Mesenchymal stem cell (in vitro differentiated cells and primary cell): ENCODE measurements at regions not wholly inside any gene's neighbourhood (a gene's known extent, or its start where the extent isn't known, plus 50 kb on each side); places are given as distances from the start of the nearest gene placed in this dataset.

Source experiments
- DNase-seq: peaks from one replicate; pipeline ENCODE4 v3.0.0-alpha.2; 2013
- H2AFZ ChIP-seq: one replicate; pipeline ENCODE4 v1.6.1; 2013; ENCODE audit warnings: low read depth, mild to moderate bottlenecking, control low read depth, inconsistent platforms, low read length, moderate library complexity
- H2AK5ac ChIP-seq: 2 replicates; pipeline ENCODE4 v1.6.1; 2013; ENCODE audit warnings: low read length, moderate library complexity, mild to moderate bottlenecking, inconsistent platforms; ENCODE audit not compliant: severe bottlenecking
- H2BK120ac ChIP-seq: one replicate; pipeline ENCODE4 v1.6.1; 2013; ENCODE audit warnings: low read depth, mild to moderate bottlenecking, inconsistent platforms, low read length, moderate library complexity
- H2BK12ac ChIP-seq, 2 experiments: one replicate each; pipeline ENCODE4 v1.6.1; 2013; ENCODE audit warnings: inconsistent platforms in 2 of 2, low read length in 2 of 2, mild to moderate bottlenecking in 2 of 2, moderate library complexity in 2 of 2, control low read depth in 1 of 2
- H2BK15ac ChIP-seq: one replicate; pipeline ENCODE4 v1.6.1; 2013; ENCODE audit warnings: mild to moderate bottlenecking, low read depth, inconsistent platforms; ENCODE audit not compliant: poor library complexity, severe bottlenecking
- H2BK5ac ChIP-seq: 2 replicates; pipeline ENCODE4 v1.6.1; 2013; ENCODE audit warnings: low read depth, mild to moderate bottlenecking, low read length, control low read depth, inconsistent platforms; ENCODE audit not compliant: poor library complexity, severe bottlenecking
- H3K14ac ChIP-seq, 2 experiments: one replicate each; pipeline ENCODE4 v1.6.1; 2013; ENCODE audit warnings: inconsistent platforms in 2 of 2, low read length in 2 of 2, control low read depth in 1 of 2, mild to moderate bottlenecking in 1 of 2, moderate library complexity in 1 of 2
- H3K18ac ChIP-seq, 2 experiments: one replicate each; pipeline ENCODE4 v1.6.1; 2013; ENCODE audit warnings: inconsistent platforms in 2 of 2, low read length in 2 of 2, control low read depth in 1 of 2, low read depth in 1 of 2, mild to moderate bottlenecking in 1 of 2
- H3K23ac ChIP-seq, 2 experiments: one replicate each; pipeline ENCODE4 v1.6.1; 2013; ENCODE audit warnings: inconsistent platforms in 2 of 2, low read length in 2 of 2, mild to moderate bottlenecking in 2 of 2, moderate library complexity in 2 of 2, control low read depth in 1 of 2
- H3K27ac ChIP-seq: 2 replicates; pipeline ENCODE4 v1.5.1; 2013; ENCODE audit warnings: mild to moderate bottlenecking, moderate library complexity, low read length, control low read depth, inconsistent platforms; ENCODE audit not compliant: poor library complexity, severe bottlenecking
- H3K27me3 ChIP-seq, 2 experiments: 2 replicates each; pipeline versions ENCODE4 v1.6.1 to v1.7.0; 2013; ENCODE audit warnings: low read length in 2 of 2, mild to moderate bottlenecking in 2 of 2, moderate library complexity in 2 of 2, control low read depth in 1 of 2, inconsistent platforms in 1 of 2; ENCODE audit not compliant: control insufficient read depth in 1 of 2, insufficient read depth in 1 of 2
- H3K36me3 ChIP-seq, 2 experiments: 2 replicates each; pipeline versions ENCODE4 v1.6.1 to v1.7.0; 2013; ENCODE audit warnings: low read length in 2 of 2, control low read depth in 1 of 2, inconsistent platforms in 1 of 2, low read depth in 1 of 2, mild to moderate bottlenecking in 1 of 2; ENCODE audit not compliant: insufficient read depth in 2 of 2, control insufficient read depth in 1 of 2
- H3K4ac ChIP-seq, 2 experiments: one replicate each; pipeline ENCODE4 v1.6.1; 2013; ENCODE audit warnings: inconsistent platforms in 2 of 2, low read length in 2 of 2, mild to moderate bottlenecking in 2 of 2, moderate library complexity in 2 of 2, control low read depth in 1 of 2, low read depth in 1 of 2
- H3K4me1 ChIP-seq: 2 replicates; pipeline ENCODE4 v1.6.1; 2013; ENCODE audit warnings: low read depth, low read length, control low read depth; ENCODE audit not compliant: control insufficient read depth, insufficient read depth
- H3K4me2 ChIP-seq: 2 replicates; pipeline ENCODE4 v1.6.1; 2013; ENCODE audit warnings: low read length, mild to moderate bottlenecking, inconsistent platforms; ENCODE audit not compliant: poor library complexity, severe bottlenecking
- H3K4me3 ChIP-seq, 2 experiments: 2 replicates each; pipeline versions ENCODE4 v1.5.1 to v1.7.0; 2013; ENCODE audit warnings: low read length in 2 of 2, mild to moderate bottlenecking in 2 of 2, control low read depth in 1 of 2, low read depth in 1 of 2; ENCODE audit not compliant: insufficient read depth in 1 of 2
- H3K79me1 ChIP-seq: replicated peaks from 2 replicates; pipeline ENCODE4 v1.6.1; 2013; ENCODE audit warnings: mild to moderate bottlenecking, control low read depth, low read length, inconsistent platforms; ENCODE audit not compliant: poor library complexity, severe bottlenecking
- H3K9ac ChIP-seq: 2 replicates; pipeline ENCODE4 v1.7.0; 2013; ENCODE audit warnings: mild to moderate bottlenecking, low read length, moderate library complexity
- H3K9me3 ChIP-seq: 2 replicates; pipeline ENCODE4 v1.7.0; 2013; ENCODE audit warnings: mild to moderate bottlenecking, low read length; ENCODE audit not compliant: control insufficient read depth
- H4K8ac ChIP-seq: one replicate; pipeline ENCODE4 v1.6.1; 2013; ENCODE audit warnings: inconsistent platforms, mild to moderate bottlenecking, low read length, moderate library complexity
- H4K91ac ChIP-seq: one replicate; pipeline ENCODE4 v1.6.1; 2013; ENCODE audit warnings: mild to moderate bottlenecking, low read length, inconsistent platforms
- WGBS: methylation state at CpG from one replicate; pipeline ENCODE4 v1.1.7; 2013; ENCODE audit warnings: mixed read lengths; 5-methylcytosine and 5-hydroxymethylcytosine counted together

DNA sequence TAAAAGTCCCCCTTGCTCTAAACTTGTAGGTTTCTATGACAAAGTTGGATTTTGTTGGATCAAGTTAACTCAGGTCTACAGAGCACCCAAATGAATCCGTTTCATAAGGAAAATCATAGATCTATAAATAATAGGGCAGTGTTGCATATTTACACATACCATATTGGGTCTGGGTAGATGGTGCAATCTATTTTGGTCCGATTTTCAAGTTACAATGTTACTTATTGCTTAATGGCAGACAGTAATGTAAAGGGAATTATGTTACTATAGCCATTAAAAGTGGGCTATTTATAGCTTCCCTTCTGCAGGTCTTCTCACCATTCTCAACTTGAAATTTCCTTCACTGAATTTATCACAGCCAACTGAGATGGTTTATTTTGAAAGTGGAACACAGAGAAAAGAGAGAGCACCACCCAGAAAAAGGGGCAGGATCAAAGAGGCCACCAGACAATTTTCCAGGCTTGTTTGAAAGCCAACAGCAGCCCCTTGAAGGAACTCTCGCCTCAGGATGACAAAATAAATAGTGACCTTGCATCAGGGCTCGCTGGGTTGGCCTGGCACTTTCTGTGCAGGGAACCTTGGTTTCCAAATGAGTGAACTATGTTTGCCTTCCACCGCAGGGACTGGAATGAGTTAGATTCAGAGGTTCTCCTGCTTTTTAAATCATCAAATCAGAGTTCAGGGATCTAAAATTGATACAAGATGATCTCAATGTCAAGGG is 260.2 kb upstream of the HES1 start:
- Histone ChIP-seq H3K36me3 (no peaks in the 10 kb centered on the region), H2BK5ac (no peak overlapping the region), H2BK15ac (no peak overlapping the region), H3K14ac (no peak overlapping the region), H2BK120ac (no peak overlapping the region), H3K9ac (no peak overlapping the region), H3K9me3 (no peaks in the 10 kb centered on the region), H3K27me3 (peaks cover 20 to 48% of the 10 kb centered on the region in 2 experiments), H4K8ac (no peak overlapping the region), H4K91ac (no peak overlapping the region), H3K18ac (no peak overlapping the region), H3K4me2 (no peak overlapping the region), H3K4me3 (no peak overlapping the region), H2BK12ac (no peak overlapping the region), H3K27ac (no peak overlapping the region), H3K79me1 (no peaks in the 10 kb centered on the region), H3K23ac (no peak overlapping the region), H2AK5ac (no peak overlapping the region), H3K4me1 (peaks cover 12% of the 10 kb centered on the region), H2AFZ (no peak overlapping the region), H3K4ac (no peak overlapping the region)
- DNase-seq: no peak
- 60% methylated on average over 3 of the region's 5 CpGs for WGBS

DNA sequence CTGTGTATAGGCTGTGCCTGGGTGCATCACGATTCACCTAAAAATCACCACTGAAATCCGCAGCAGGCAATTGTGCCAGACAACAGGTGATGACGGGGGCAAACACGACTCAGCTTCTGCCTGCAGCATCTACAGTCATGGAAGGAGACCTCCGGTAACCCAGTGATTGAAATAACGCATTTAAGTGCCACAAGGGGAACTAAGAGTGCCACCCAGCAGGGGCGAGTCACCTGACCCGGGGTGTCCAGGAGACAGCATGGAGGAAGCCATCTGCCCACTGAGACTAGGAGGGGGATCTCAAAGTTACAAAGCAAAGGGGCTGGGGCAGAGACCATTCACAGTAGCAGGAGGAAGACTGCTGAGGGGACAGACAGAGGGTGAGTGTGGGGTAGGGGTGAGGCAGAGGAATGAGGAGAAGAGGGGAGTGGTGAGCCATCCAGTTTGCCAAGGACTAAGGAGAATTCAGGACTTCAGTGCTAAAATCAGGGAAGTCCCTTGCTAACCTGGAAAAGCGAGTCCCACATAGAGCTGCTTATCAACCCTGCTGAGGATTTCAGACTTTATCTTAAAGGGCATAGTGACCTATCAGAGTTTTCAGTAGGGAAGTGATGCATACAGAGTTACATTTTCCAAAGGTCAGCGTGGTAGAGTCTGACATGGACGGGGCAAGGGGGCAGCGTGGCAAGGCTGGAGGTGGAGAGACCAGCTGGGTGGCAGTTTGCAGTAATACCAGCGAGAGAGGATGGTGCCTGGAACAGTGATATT is 256.7 kb upstream of the HES1 start:
- no peak overlapping the region for H3K4ac ChIP-seq
- WGBS: 94% methylated on average over 13 of the region's 13 CpGs
- H3K36me3 ChIP-seq: no peaks in the 10 kb centered on the region
- no peak overlapping the region for H2BK5ac ChIP-seq
- no peak overlapping the region for H2AFZ ChIP-seq
- H2BK120ac ChIP-seq: no peak overlapping the region
- no peak overlapping the region for H2AK5ac ChIP-seq
- no peak overlapping the region for H2BK15ac ChIP-seq
- peaks cover 32 to 64% of the 10 kb centered on the region in 2 experiments for H3K27me3 ChIP-seq
- no peak overlapping the region for H3K27ac ChIP-seq
- H3K23ac ChIP-seq: no peak overlapping the region
- no peak overlapping the region for H4K91ac ChIP-seq
- no peak overlapping the region for H3K18ac ChIP-seq
- no peak overlapping the region for H2BK12ac ChIP-seq
- peak overlapping the region in 1 of 2 experiments; percentile 69 for H3K14ac ChIP-seq
- peaks cover 2% of the 10 kb centered on the region for H3K4me1 ChIP-seq
- no peak overlapping the region for H4K8ac ChIP-seq
- H3K4me3 ChIP-seq: no peak overlapping the region
- H3K79me1 ChIP-seq: no peaks in the 10 kb centered on the region
- no peaks in the 10 kb centered on the region for H3K9me3 ChIP-seq
- DNase-seq: no peak
- H3K9ac ChIP-seq: no peak overlapping the region
- no peak overlapping the region for H3K4me2 ChIP-seq

DNA sequence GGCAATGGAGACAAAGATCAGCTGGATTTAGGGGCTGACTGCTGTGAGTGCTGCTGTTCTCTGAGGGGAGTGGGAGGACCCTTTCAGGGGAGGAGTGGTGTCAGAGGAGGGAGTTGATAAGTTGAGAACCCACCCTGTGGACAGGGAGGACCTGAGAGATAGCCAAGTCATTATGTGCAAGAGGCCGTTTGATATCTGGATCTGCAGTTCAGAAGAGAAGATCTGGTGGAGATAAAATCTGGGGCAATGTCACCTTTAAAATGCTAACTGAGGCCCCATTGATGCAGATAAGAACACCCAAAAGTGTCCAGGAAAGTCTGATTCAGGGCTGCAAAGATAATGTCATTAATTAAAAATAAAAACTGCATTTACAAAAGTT is 256.1 kb upstream of the HES1 start:
- H3K27ac ChIP-seq: no peak overlapping the region
- no peaks in the 10 kb centered on the region for H3K79me1 ChIP-seq
- H3K23ac ChIP-seq: no peak overlapping the region
- H2BK5ac ChIP-seq: no peak overlapping the region
- H4K91ac ChIP-seq: no peak overlapping the region
- H2AFZ ChIP-seq: no peak overlapping the region
- H3K14ac ChIP-seq: peak overlapping the region in 1 of 2 experiments; percentile 69
- peaks cover 32 to 62% of the 10 kb centered on the region in 2 experiments for H3K27me3 ChIP-seq
- no peak overlapping the region for H3K4ac ChIP-seq
- DNase-seq: no peak
- H2BK12ac ChIP-seq: no peak overlapping the region
- peaks cover 2% of the 10 kb centered on the region for H3K4me1 ChIP-seq
- WGBS: 70% methylated on average over 1 of the region's 1 CpG
- H2BK120ac ChIP-seq: no peak overlapping the region
- H3K4me3 ChIP-seq: no peak overlapping the region
- H2AK5ac ChIP-seq: no peak overlapping the region
- no peak overlapping the region for H3K4me2 ChIP-seq
- H3K36me3 ChIP-seq: no peaks in the 10 kb centered on the region
- H3K18ac ChIP-seq: no peak overlapping the region
- no peak overlapping the region for H4K8ac ChIP-seq
- H3K9ac ChIP-seq: no peak overlapping the region
- no peaks in the 10 kb centered on the region for H3K9me3 ChIP-seq
- H2BK15ac ChIP-seq: no peak overlapping the region

DNA sequence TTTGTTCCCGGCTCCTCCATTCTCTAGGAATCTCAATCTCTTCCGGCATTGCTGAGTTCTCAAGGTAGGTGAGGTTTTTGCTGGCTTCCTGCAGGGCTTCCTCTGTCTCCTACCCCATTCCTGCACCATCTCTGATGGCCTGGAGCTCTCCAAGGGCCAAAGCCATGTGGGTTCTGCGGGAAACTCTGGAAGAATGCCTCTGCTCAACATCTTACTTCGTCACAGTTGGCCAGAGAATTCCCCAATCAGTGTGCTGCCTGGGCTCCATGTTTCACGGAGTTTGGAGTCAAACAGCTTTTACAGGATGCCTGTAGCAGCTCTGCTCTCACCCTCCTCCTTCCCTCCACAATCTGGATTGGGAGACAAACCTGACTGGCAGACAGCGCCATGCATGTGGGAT is 253.9 kb upstream of the HES1 start:
- no peak overlapping the region for H3K4me2 ChIP-seq
- no peaks in the 10 kb centered on the region for H3K9me3 ChIP-seq
- H3K27ac ChIP-seq: no peak overlapping the region
- H2BK120ac ChIP-seq: no peak overlapping the region
- WGBS: 96% methylated on average over 6 of the region's 6 CpGs
- no peak overlapping the region for H3K9ac ChIP-seq
- no peak overlapping the region for H3K4ac ChIP-seq
- H3K4me1 ChIP-seq: peaks cover 2% of the 10 kb centered on the region
- no peak for DNase-seq
- H4K91ac ChIP-seq: no peak overlapping the region
- H2BK15ac ChIP-seq: no peak overlapping the region
- H2BK5ac ChIP-seq: no peak overlapping the region
- H3K27me3 ChIP-seq: peaks cover 28 to 42% of the 10 kb centered on the region in 2 experiments
- no peaks in the 10 kb centered on the region for H3K36me3 ChIP-seq
- no peak overlapping the region for H3K4me3 ChIP-seq
- no peak overlapping the region for H4K8ac ChIP-seq
- no peak overlapping the region for H3K14ac ChIP-seq
- no peak overlapping the region for H2AFZ ChIP-seq
- H2AK5ac ChIP-seq: no peak overlapping the region
- H3K23ac ChIP-seq: no peak overlapping the region
- H3K79me1 ChIP-seq: no peaks in the 10 kb centered on the region
- no peak overlapping the region for H2BK12ac ChIP-seq
- no peak overlapping the region for H3K18ac ChIP-seq
